NB4 (cell line): ENCODE measurements at regions not wholly inside any gene's neighbourhood (a gene's known extent, or its start where the extent isn't known, plus 50 kb on each side); places are given as distances from the start of the nearest gene placed in this dataset.

Experiments used
- CTCF ChIP-seq: IDR thresholded peaks from one replicate; pipeline ENCODE4 v1.5.1; 2012; ENCODE audit warnings: low read depth, low read length
- POLR2A ChIP-seq: IDR thresholded peaks from 2 replicates; pipeline ENCODE4 v1.6.1; 2011; ENCODE audit warnings: mild to moderate bottlenecking; ENCODE audit not compliant: insufficient read length; ENCODE audit errors: extremely low read depth

DNA sequence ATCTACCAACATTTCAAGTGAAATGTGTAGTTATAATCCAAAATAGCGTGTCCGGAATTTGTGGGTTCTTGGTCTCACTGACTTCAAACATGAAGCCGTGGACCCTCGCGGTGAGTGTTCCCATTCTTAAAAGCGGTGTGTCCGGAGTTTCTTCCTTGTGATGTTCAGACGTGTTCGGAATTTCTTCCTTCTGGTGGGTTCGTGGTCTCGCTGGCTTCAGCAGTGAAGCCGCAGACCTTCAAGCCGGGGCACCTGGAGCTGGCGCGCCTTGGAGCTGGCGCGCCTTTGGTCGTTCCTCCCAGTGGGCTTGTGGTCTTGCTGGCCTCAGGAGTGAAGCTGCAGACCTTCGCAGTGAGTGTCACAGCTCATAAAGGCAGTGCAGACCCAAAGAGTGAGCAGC, 291.5 kb upstream of the EYS start:
- TF ChIP-seq CTCF (no peak), POLR2A (no peak)
